Keratinocyte (primary cell): ENCODE measurements at regions not wholly inside any gene's neighbourhood (a gene's known extent, or its start where the extent isn't known, plus 50 kb on each side); places are given as distances from the start of the nearest gene placed in this dataset.

Experiments used
- DNase-seq: peaks from one replicate; pipeline ENCODE4 v3.0.0-alpha.2; 2011; ENCODE audit warnings: low read depth, missing footprints, low spot score
- FAIRE-seq: peaks from 2 replicates; lab custom pipeline; 2011; peaks lifted over from hg19 to GRCh38; lab: Jason Lieb, UNC
- H2AFZ ChIP-seq: 2 replicates; pipeline ENCODE4 v1.6.0; 2012; ENCODE audit warnings: low read length, control low read depth, inconsistent platforms; ENCODE audit not compliant: control insufficient read depth
- H3K27ac ChIP-seq: 2 replicates; pipeline ENCODE4 v1.5.1; 2011; ENCODE audit warnings: low read length; ENCODE audit not compliant: control insufficient read depth, insufficient read depth
- H3K27me3 ChIP-seq: 3 replicates; pipeline ENCODE4 v1.6.0; 2011; ENCODE audit warnings: low read length; ENCODE audit not compliant: control insufficient read depth, insufficient read depth; ENCODE audit errors: extremely low read depth
- H3K36me3 ChIP-seq, 2 experiments: 2 replicates in 1 of 2; 3 replicates in 1 of 2; pipeline ENCODE4 v1.5.1; 2011; ENCODE audit warnings: low read length in 2 of 2, mild to moderate bottlenecking in 1 of 2; ENCODE audit not compliant: control insufficient read depth in 2 of 2, insufficient read depth in 2 of 2; ENCODE audit errors: extremely low read depth in 1 of 2
- H3K4me1 ChIP-seq: 3 replicates; pipeline ENCODE4 v1.5.1; 2011; ENCODE audit warnings: low read length; ENCODE audit not compliant: control insufficient read depth, insufficient read depth; ENCODE audit errors: extremely low read depth
- H3K4me2 ChIP-seq: 3 replicates; pipeline ENCODE4 v1.6.0; 2011; ENCODE audit warnings: low read depth, low read length; ENCODE audit not compliant: control insufficient read depth, insufficient read depth; ENCODE audit errors: extremely low read depth
- H3K4me3 ChIP-seq, 3 experiments: fragments of 200-600 bp in 1 of 3; sonication (generic) in 1 of 3; 2 replicates in 2 of 3; 3 replicates in 1 of 3; pipeline ENCODE4 v1.5.1; 2011 to 2016; ENCODE audit warnings: low read length in 3 of 3, mild to moderate bottlenecking in 3 of 3, control low read depth in 2 of 3, inconsistent platforms in 1 of 3, low read depth in 1 of 3, mixed read lengths in 1 of 3, mixed run types in 1 of 3, moderate library complexity in 1 of 3; ENCODE audit not compliant: control insufficient read depth in 2 of 3, insufficient read depth in 2 of 3; ENCODE audit errors: extremely low read depth in 1 of 3
- H3K79me2 ChIP-seq: 2 replicates; pipeline ENCODE4 v1.6.0; 2012; ENCODE audit warnings: low read length; ENCODE audit not compliant: control insufficient read depth, insufficient read depth
- H3K9ac ChIP-seq: 3 replicates; pipeline ENCODE4 v1.6.0; 2011; ENCODE audit warnings: low read length; ENCODE audit not compliant: control insufficient read depth, insufficient read depth; ENCODE audit errors: extremely low read depth
- H3K9me1 ChIP-seq: 3 replicates; pipeline ENCODE4 v1.6.0; 2011; ENCODE audit warnings: low read length; ENCODE audit not compliant: control insufficient read depth, insufficient read depth; ENCODE audit errors: extremely low read depth
- H3K9me3 ChIP-seq: 2 replicates; pipeline ENCODE4 v1.5.1; 2012; ENCODE audit warnings: low read depth, low read length; ENCODE audit not compliant: control insufficient read depth
- H4K20me1 ChIP-seq: 3 replicates; pipeline ENCODE4 v1.6.0; 2011; ENCODE audit warnings: low read length; ENCODE audit not compliant: control insufficient read depth, insufficient read depth; ENCODE audit errors: extremely low read depth
- CTCF ChIP-seq, 3 experiments: IDR thresholded peaks in 1 of 3; conservative IDR thresholded peaks in 1 of 3; optimal IDR thresholded peaks in 1 of 3; 2 replicates in 2 of 3; 3 replicates in 1 of 3; pipeline versions ENCODE3 to v1.5.1; 2011; ENCODE audit warnings: low read length in 3 of 3, mild to moderate bottlenecking in 3 of 3, moderate library complexity in 2 of 3, control low read depth in 1 of 3, inconsistent platforms in 1 of 3; ENCODE audit not compliant: insufficient read depth in 2 of 3; ENCODE audit errors: extremely low read depth in 1 of 3
- EZH2 ChIP-seq: IDR thresholded peaks from one replicate; pipeline ENCODE4 v1.6.1; 2012; ENCODE audit warnings: inconsistent platforms, mild to moderate bottlenecking, low read length, moderate library complexity
- dilution Hi-C: fragments of 300-500 bp; cut with MboI; formaldehyde crosslinking; loops from one replicate; pipeline ENCODE4 v1.7.0; 2020; ENCODE audit warnings: low sequenced_read_pairs; ENCODE audit not compliant: extremely low pct_ligation_motif_present

- TF ChIP-seq EZH2 (no peak), CTCF (optimal IDR thresholded peaks at IDR 0.05 in 1 of 3, IDR thresholded peaks at IDR 0.05 in 1 of 3, conservative IDR thresholded peaks at IDR 0.05 in 1 of 3; ENCODE audit: extremely low read depth in 1 of 3, insufficient read depth in 2 of 3, low read length in 3 of 3) (no peak)
- Histone ChIP-seq H3K4me1 (peaks cover 11% of the 10 kb centered on the region), H3K9ac (no peak overlapping the region), H3K4me2 (peak overlapping the region; percentile 51), H3K9me1 (no peaks in the 10 kb centered on the region), H2AFZ (peak overlapping the region; percentile 34), H3K79me2 (no peaks in the 10 kb centered on the region), H4K20me1 (no peaks in the 10 kb centered on the region), H3K36me3 (no peaks in the 10 kb centered on the region), H3K4me3 (no peak overlapping the region), H3K27me3 (no peaks in the 10 kb centered on the region), H3K9me3 (no peaks in the 10 kb centered on the region), H3K27ac (peak overlapping the region; percentile 16)
- peak; percentile 70 for DNase-seq
- FAIRE-seq: peak; percentile 87
- dilution Hi-C loops: no loop called here
Measured at GRCh38 chr1:69055194-69055593, 512.5 kb upstream of the LRRC7 start.

GRCh38 chr1:69058454-69058853 is 509.3 kb upstream of the LRRC7 start:
- Histone ChIP-seq H3K27me3 (no peaks in the 10 kb centered on the region), H3K9me1 (no peaks in the 10 kb centered on the region)
- FAIRE-seq: no peak

More at GRCh38 chr1:69058454-69058853, 509.3 kb upstream of the LRRC7 start:
- Histone ChIP-seq H3K4me3 (no peak overlapping the region), H4K20me1 (no peaks in the 10 kb centered on the region), H2AFZ (no peak overlapping the region), H3K4me2 (no peak overlapping the region), H3K36me3 (no peaks in the 10 kb centered on the region), H3K79me2 (no peaks in the 10 kb centered on the region), H3K4me1 (peaks cover 11% of the 10 kb centered on the region), H3K27ac (no peak overlapping the region), H3K9ac (no peak overlapping the region), H3K9me3 (no peaks in the 10 kb centered on the region)
- DNase-seq: no peak
- TF ChIP-seq CTCF (optimal IDR thresholded peaks at IDR 0.05 in 1 of 3, IDR thresholded peaks at IDR 0.05 in 1 of 3, conservative IDR thresholded peaks at IDR 0.05 in 1 of 3; ENCODE audit: extremely low read depth in 1 of 3, insufficient read depth in 2 of 3, low read length in 3 of 3) (no peak), EZH2 (no peak)
- dilution Hi-C loops: no loop called here
